ENCODE measurements at regions not wholly inside any gene's neighbourhood (a gene's known extent, or its start where the extent isn't known, plus 50 kb on each side); places are given as distances from the start of the nearest gene placed in this dataset.

- Histone ChIP-seq H3K4me3 (ENCODE audit: control extremely low read depth in 1 of 5, extremely low read depth in 1 of 5, insufficient read depth in 1 of 5, low read depth in 2 of 5, low read length in 4 of 5) (no peak overlapping the region), H3K79me2 (ENCODE audit: control insufficient read depth, insufficient read depth, low read length) (no peaks in the 10 kb centered on the region), H4K20me1 (ENCODE audit: control insufficient read depth, insufficient read depth, low read length, poor library complexity, severe bottlenecking) (no peaks in the 10 kb centered on the region), H3K4me2 (replicated peaks; ENCODE audit: low read depth, low read length, poor library complexity, severe bottlenecking) (no peak overlapping the region), H3K36me3 (replicated peaks in 1 of 2; ENCODE audit: control extremely low read depth in 1 of 2, control insufficient read depth in 1 of 2, extremely low read depth in 1 of 2, insufficient read depth in 2 of 2, low read length in 1 of 2) (no peaks in the 10 kb centered on the region), H3K4me1 (ENCODE audit: control insufficient read depth in 2 of 2, insufficient read depth in 2 of 2, low read length in 2 of 2) (no peaks in the 10 kb centered on the region), H3K27me3 (replicated peaks in 1 of 4; ENCODE audit: control extremely low read depth in 1 of 4, control insufficient read depth in 3 of 4, insufficient read depth in 4 of 4, low read length in 3 of 4) (peaks cover 0 to 10% (median 0%) of the 10 kb centered on the region in 4 experiments), H2AFZ (ENCODE audit: insufficient read depth, low read depth, low read length, poor library complexity, severe bottlenecking) (no peak overlapping the region), H3K9me3 (ENCODE audit: control extremely low read depth in 1 of 3, control insufficient read depth in 2 of 3, insufficient read depth in 1 of 3, low read length in 2 of 3) (peaks cover 0 to 42% (median 19%) of the 10 kb centered on the region in 3 donors), H3K9ac (ENCODE audit: low read length) (no peak overlapping the region), H3K27ac (ENCODE audit: low read length in 2 of 2) (no peak overlapping the region)
- 93% methylated on average over 1 of the region's 1 CpG for WGBS (ENCODE audit: insufficient coverage)
- TF ChIP-seq EZH2 (IDR thresholded peaks at IDR 0.05; ENCODE audit: borderline replicate concordance, insufficient read depth, low read depth, low read length, poor library complexity, severe bottlenecking) (no peak), CTCF (IDR thresholded peaks at IDR 0.05) (no peak)
- Mint-ChIP-seq H3K27ac (no peak overlapping the region), H3K4me3 (no peak overlapping the region), H3K4me1 (no peaks in the 10 kb centered on the region), H3K9me3 (ENCODE audit: insufficient read depth) (peaks cover 5% of the 10 kb centered on the region), H3K27me3 (peaks cover 1% of the 10 kb centered on the region)
- DNase-seq (no peak), ATAC-seq (ENCODE audit: low read depth) (no peak)
- intact Hi-C loops (cut with micrococcal nuclease), result no loop called here
- ChIA-PET CTCF (no interaction called here), POLR2A (no interaction called here)
Measured at GRCh38 chr11:71335371-71335770, 83.0 kb upstream of the SHANK2 start.

GRCh38 chr11:71334191-71334590 lies 81.8 kb upstream of the SHANK2 start:
- DNase-seq, result no peak
- Histone ChIP-seq H3K27me3 (replicated peaks in 1 of 4; ENCODE audit: control extremely low read depth in 1 of 4, control insufficient read depth in 3 of 4, insufficient read depth in 4 of 4, low read length in 3 of 4) (peaks cover 0 to 10% (median 0%) of the 10 kb centered on the region in 4 experiments), H3K36me3 (replicated peaks in 1 of 2; ENCODE audit: control extremely low read depth in 1 of 2, control insufficient read depth in 1 of 2, extremely low read depth in 1 of 2, insufficient read depth in 2 of 2, low read length in 1 of 2) (no peaks in the 10 kb centered on the region), H3K4me2 (replicated peaks; ENCODE audit: low read depth, low read length, poor library complexity, severe bottlenecking) (no peak overlapping the region), H2AFZ (ENCODE audit: insufficient read depth, low read depth, low read length, poor library complexity, severe bottlenecking) (no peak overlapping the region), H3K9ac (ENCODE audit: low read length) (no peak overlapping the region), H3K4me3 (ENCODE audit: control extremely low read depth in 1 of 5, extremely low read depth in 1 of 5, insufficient read depth in 1 of 5, low read depth in 2 of 5, low read length in 4 of 5) (no peak overlapping the region), H3K9me3 (ENCODE audit: control extremely low read depth in 1 of 3, control insufficient read depth in 2 of 3, insufficient read depth in 1 of 3, low read length in 2 of 3) (peaks cover 0 to 42% (median 19%) of the 10 kb centered on the region in 3 donors), H3K4me1 (ENCODE audit: control insufficient read depth in 2 of 2, insufficient read depth in 2 of 2, low read length in 2 of 2) (no peaks in the 10 kb centered on the region), H4K20me1 (ENCODE audit: control insufficient read depth, insufficient read depth, low read length, poor library complexity, severe bottlenecking) (no peaks in the 10 kb centered on the region), H3K79me2 (ENCODE audit: control insufficient read depth, insufficient read depth, low read length) (no peaks in the 10 kb centered on the region), H3K27ac (ENCODE audit: low read length in 2 of 2) (no peak overlapping the region)
- Mint-ChIP-seq H3K27ac (no peak overlapping the region), H3K4me1 (no peaks in the 10 kb centered on the region), H3K9me3 (ENCODE audit: insufficient read depth) (peaks cover 5% of the 10 kb centered on the region), H3K27me3 (no peaks in the 10 kb centered on the region), H3K4me3 (no peak overlapping the region)
- no CpG with 5 or more reads among the region's 1 CpG for WGBS (ENCODE audit: insufficient coverage)
- POLR2A ChIA-PET, result no interaction called here
- intact Hi-C loops (cut with micrococcal nuclease), result no loop called here
- no peak for TF ChIP-seq EZH2 (IDR thresholded peaks at IDR 0.05; ENCODE audit: borderline replicate concordance, insufficient read depth, low read depth, low read length, poor library complexity, severe bottlenecking)
- no peak for TF ChIP-seq CTCF (IDR thresholded peaks at IDR 0.05)
- CTCF ChIA-PET, result no interaction called here
- ATAC-seq (ENCODE audit: low read depth), result no peak

Data from B cell (primary cell).